ENCODE measurements at regions not wholly inside any gene's neighbourhood (a gene's known extent, or its start where the extent isn't known, plus 50 kb on each side); places are given as distances from the start of the nearest gene placed in this dataset.

DNA sequence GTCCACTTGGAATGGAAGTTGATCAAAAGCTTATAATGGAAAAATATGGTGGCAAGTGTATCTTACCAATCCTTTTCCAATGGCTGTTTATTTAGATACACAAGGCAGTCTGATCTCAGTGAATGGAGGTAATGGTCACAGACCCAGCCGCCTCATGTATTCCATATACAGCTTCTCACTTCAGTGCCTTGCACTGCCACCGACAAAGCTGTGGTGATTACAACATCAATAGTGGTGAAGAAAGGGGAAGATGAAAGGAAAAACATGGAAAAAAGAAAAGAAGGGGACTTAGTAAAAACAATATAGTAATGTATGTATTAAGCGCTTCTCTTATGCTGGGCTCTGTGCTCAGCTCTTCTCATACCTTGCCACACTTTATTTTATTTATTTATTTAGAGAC lies 297.3 kb upstream of the RASA1 start:
- Histone ChIP-seq H3K27ac (no peak overlapping the region), H3K9ac (ENCODE audit: low read depth in 2 of 2, low read length in 2 of 2) (no peak overlapping the region), H3K4me1 (no peaks in the 10 kb centered on the region), H3K27me3 (no peaks in the 10 kb centered on the region), H3K4me3 (no peak overlapping the region), H3K36me3 (no peaks in the 10 kb centered on the region), H3K9me3 (no peaks in the 10 kb centered on the region)
- TF ChIP-seq, protein P1, sequence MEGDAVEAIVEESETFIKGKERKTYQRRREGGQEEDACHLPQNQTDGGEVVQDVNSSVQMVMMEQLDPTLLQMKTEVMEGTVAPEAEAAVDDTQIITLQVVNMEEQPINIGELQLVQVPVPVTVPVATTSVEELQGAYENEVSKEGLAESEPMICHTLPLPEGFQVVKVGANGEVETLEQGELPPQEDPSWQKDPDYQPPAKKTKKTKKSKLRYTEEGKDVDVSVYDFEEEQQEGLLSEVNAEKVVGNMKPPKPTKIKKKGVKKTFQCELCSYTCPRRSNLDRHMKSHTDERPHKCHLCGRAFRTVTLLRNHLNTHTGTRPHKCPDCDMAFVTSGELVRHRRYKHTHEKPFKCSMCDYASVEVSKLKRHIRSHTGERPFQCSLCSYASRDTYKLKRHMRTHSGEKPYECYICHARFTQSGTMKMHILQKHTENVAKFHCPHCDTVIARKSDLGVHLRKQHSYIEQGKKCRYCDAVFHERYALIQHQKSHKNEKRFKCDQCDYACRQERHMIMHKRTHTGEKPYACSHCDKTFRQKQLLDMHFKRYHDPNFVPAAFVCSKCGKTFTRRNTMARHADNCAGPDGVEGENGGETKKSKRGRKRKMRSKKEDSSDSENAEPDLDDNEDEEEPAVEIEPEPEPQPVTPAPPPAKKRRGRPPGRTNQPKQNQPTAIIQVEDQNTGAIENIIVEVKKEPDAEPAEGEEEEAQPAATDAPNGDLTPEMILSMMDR (IDR thresholded peaks at IDR 0.05), result no peak
- no peak for DNase-seq
- intact Hi-C loops (cut with DNase I), result no loop called here

DNA sequence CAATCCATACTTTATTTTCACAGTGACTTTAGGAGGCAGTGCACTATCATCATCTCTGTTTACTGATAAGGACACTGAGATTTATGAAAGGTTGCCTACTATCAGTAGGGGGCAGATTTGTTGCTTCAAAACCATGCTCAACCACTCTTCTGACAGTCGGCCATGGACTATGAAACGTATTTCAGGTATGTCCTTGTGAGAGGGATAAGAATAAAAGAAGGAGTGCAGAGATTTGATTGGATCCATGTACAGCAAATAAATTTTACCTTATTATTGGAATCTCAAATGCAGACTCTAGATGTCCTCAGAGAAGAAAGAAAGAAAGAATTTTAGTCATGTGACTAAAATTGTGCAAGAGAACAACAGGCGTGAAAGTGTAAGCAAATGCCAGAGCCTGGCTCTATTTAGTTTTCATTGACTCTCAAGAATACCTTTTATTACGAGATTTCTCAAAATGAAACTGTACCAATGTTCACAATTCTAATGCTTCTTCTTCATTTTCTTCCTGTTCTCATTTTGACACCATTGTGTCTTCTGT lies 296.6 kb upstream of the RASA1 start:
- H3K27ac ChIP-seq, result no peak overlapping the region
- no peaks in the 10 kb centered on the region for H3K9me3 ChIP-seq
- TF ChIP-seq, protein P1 (IDR thresholded peaks at IDR 0.05), result no peak
- no peak overlapping the region for H3K4me3 ChIP-seq
- no peaks in the 10 kb centered on the region for H3K4me1 ChIP-seq
- H3K27me3 ChIP-seq, result no peaks in the 10 kb centered on the region
- DNase-seq, result no peak
- H3K9ac ChIP-seq (ENCODE audit: low read depth in 2 of 2, low read length in 2 of 2), result no peak overlapping the region
- intact Hi-C loops (cut with DNase I), result no loop called here
- no peaks in the 10 kb centered on the region for H3K36me3 ChIP-seq

DNA sequence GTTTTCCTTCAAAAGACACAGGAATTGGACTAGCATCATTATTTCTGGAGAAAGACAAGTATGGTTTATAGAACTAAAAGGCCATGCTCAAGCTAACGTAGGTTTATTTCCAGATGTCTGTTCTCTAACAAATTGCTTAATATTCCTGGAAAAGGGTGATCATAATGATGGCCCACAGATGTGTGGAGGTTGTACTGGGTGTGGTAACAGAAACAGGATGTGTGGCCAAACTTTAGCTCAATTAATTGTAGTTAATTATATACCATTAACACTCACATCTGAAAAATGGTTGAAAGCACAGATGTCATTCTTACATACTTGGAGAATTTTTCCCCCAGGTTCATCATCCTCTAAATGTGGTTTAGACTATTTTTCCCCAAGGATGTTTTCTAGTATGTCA lies 292.7 kb upstream of the RASA1 start:
- no peak for DNase-seq
- no peak overlapping the region for H3K9ac ChIP-seq (ENCODE audit: low read depth in 2 of 2, low read length in 2 of 2)
- no peak overlapping the region for H3K27ac ChIP-seq
- H3K9me3 ChIP-seq, result no peaks in the 10 kb centered on the region
- no peak overlapping the region for H3K4me3 ChIP-seq
- no peaks in the 10 kb centered on the region for H3K36me3 ChIP-seq
- H3K4me1 ChIP-seq, result no peaks in the 10 kb centered on the region
- TF ChIP-seq, protein P1 (IDR thresholded peaks at IDR 0.05), result no peak
- no peaks in the 10 kb centered on the region for H3K27me3 ChIP-seq
- intact Hi-C loops (cut with DNase I), result no loop called here

DNA sequence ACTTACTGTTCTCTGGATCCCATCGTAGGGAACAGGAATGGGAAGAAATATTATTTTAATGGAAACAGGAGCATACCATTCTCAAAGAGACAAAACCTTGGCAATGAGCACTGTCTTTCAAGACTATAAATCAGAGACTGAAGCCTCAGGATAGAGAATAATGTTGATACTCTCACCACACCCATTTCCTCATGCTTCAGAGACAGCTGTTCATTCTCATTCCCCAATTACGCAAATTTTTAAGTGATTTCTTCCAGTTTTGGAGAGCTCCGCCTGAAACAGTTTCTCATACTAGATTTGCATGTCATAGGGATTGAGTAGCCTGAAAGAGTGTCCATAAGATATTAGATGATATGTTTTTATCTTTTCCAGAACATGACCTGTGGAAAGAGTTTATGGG lies 290.5 kb upstream of the RASA1 start:
- Histone ChIP-seq H3K4me3 (no peak overlapping the region), H3K36me3 (no peaks in the 10 kb centered on the region), H3K27me3 (no peaks in the 10 kb centered on the region), H3K4me1 (no peaks in the 10 kb centered on the region), H3K9me3 (no peaks in the 10 kb centered on the region), H3K27ac (no peak overlapping the region), H3K9ac (ENCODE audit: low read depth in 2 of 2, low read length in 2 of 2) (no peak overlapping the region)
- intact Hi-C loops (cut with DNase I), result no loop called here
- TF ChIP-seq, protein P1 (IDR thresholded peaks at IDR 0.05), result no peak
- DNase-seq, result no peak

DNA sequence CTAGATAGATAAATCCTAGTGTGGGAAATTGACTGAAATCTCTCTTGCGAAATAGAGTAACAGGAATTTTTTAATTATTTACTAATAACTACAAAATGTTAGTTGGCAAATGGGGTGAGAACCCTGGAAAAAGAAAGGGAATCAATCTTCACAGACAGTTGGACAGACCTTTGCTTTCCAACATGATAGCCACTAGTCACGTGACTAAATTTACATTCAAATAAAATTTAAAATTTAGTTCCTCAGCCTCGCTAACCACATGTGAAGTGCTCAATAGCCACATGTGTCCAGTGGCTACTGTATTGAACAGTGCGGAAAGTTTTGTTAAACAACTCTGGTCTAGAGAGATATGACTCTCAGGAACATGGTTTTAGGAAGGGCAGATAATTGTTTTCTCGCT lies 289.9 kb upstream of the RASA1 start:
- TF ChIP-seq, protein P1 (IDR thresholded peaks at IDR 0.05), result no peak
- DNase-seq, result no peak
- no peak overlapping the region for H3K4me3 ChIP-seq
- intact Hi-C loops (cut with DNase I), result no loop called here
- no peaks in the 10 kb centered on the region for H3K27me3 ChIP-seq
- H3K36me3 ChIP-seq, result no peaks in the 10 kb centered on the region
- no peaks in the 10 kb centered on the region for H3K9me3 ChIP-seq
- no peak overlapping the region for H3K9ac ChIP-seq (ENCODE audit: low read depth in 2 of 2, low read length in 2 of 2)
- no peaks in the 10 kb centered on the region for H3K4me1 ChIP-seq
- H3K27ac ChIP-seq, result no peak overlapping the region
